ENCODE measurements at regions not wholly inside any gene's neighbourhood (a gene's known extent, or its start where the extent isn't known, plus 50 kb on each side); places are given as distances from the start of the nearest gene placed in this dataset.
"Not testable (repeated sequence)": the region's sequence is repeated elsewhere in the genome, so short reads cannot be mapped to it uniquely, and the experiment has no call there.

DNA sequence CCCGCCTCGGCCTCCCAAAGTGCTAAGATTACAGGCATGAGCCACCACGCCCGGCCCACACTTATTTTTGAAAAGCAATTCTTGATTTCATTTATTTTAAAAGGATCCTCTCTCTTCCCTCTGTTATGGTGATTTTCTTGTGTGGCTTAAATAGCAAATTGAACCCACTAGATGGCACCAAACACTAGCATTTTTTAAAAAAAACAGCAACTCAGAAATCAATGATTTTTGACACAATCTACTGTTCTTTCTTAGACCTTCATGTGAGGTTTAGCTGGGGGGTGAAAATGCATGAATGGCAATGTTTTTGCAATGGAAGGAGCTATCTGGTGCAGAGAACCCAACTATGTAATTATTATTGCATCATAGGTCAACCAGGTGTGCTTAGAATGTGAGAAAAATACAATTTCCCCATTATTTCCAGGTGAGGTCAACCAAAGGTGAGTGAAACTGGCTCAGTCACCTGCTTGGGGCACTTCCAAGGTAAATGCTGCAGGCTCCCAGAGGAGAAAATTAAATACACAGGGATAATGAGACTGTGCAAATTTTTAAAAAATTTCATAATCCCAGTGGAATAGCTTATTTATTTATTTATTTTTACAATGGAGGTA, 226.7 kb upstream of the PRKX start:
- Histone ChIP-seq H3K9me3 (ENCODE audit: control insufficient read depth, low read depth, low read length) (no peaks in the 10 kb centered on the region), H2AFZ (ENCODE audit: control insufficient read depth, low read length) (no peak overlapping the region), H3K9ac (ENCODE audit: control insufficient read depth, extremely low read depth, insufficient read depth, low read length) (no peak overlapping the region), H4K20me1 (ENCODE audit: control insufficient read depth, extremely low read depth, insufficient read depth, low read length) (no peaks in the 10 kb centered on the region), H3K79me2 (ENCODE audit: control insufficient read depth, insufficient read depth, low read length) (no peaks in the 10 kb centered on the region), H3K4me3 (ENCODE audit: control insufficient read depth in 2 of 3, extremely low read depth in 1 of 3, insufficient read depth in 2 of 3, low read depth in 1 of 3, low read length in 3 of 3) (no peak overlapping the region), H3K27me3 (ENCODE audit: control insufficient read depth, extremely low read depth, insufficient read depth, low read length) (no peaks in the 10 kb centered on the region), H3K4me2 (ENCODE audit: control insufficient read depth, extremely low read depth, insufficient read depth, low read depth, low read length) (no peak overlapping the region), H3K4me1 (ENCODE audit: control insufficient read depth, extremely low read depth, insufficient read depth, low read length) (no peaks in the 10 kb centered on the region), H3K36me3 (ENCODE audit: control insufficient read depth in 2 of 2, extremely low read depth in 1 of 2, insufficient read depth in 2 of 2, low read length in 2 of 2) (no peaks in the 10 kb centered on the region), H3K9me1 (ENCODE audit: control insufficient read depth, extremely low read depth, insufficient read depth, low read length) (no peaks in the 10 kb centered on the region), H3K27ac (ENCODE audit: control insufficient read depth, insufficient read depth, low read length) (no peak overlapping the region)
- DNase-seq (ENCODE audit: low read depth, low spot score) (no peak), FAIRE-seq (no peak)
- dilution Hi-C loops (cut with MboI; ENCODE audit: extremely low pct_ligation_motif_present, low sequenced_read_pairs) = no loop called here
- peak in 2 of 3 experiments; percentile 31 to 47 for TF ChIP-seq CTCF (optimal IDR thresholded peaks at IDR 0.05 in 1 of 3, IDR thresholded peaks at IDR 0.05 in 1 of 3, conservative IDR thresholded peaks at IDR 0.05 in 1 of 3; ENCODE audit: extremely low read depth in 1 of 3, insufficient read depth in 2 of 3, low read length in 3 of 3)
- TF ChIP-seq EZH2 (IDR thresholded peaks at IDR 0.05; ENCODE audit: low read length) = no peak

GRCh38 chrX:3938587-3938986, 225.1 kb upstream of the PRKX start:
- Histone ChIP-seq H3K36me3 (ENCODE audit: control insufficient read depth in 2 of 2, extremely low read depth in 1 of 2, insufficient read depth in 2 of 2, low read length in 2 of 2) (no peaks in the 10 kb centered on the region), H4K20me1 (ENCODE audit: control insufficient read depth, extremely low read depth, insufficient read depth, low read length) (no peaks in the 10 kb centered on the region), H3K27ac (ENCODE audit: control insufficient read depth, insufficient read depth, low read length) (no peak overlapping the region), H3K79me2 (ENCODE audit: control insufficient read depth, insufficient read depth, low read length) (no peaks in the 10 kb centered on the region), H3K9me3 (ENCODE audit: control insufficient read depth, low read depth, low read length) (no peaks in the 10 kb centered on the region), H2AFZ (ENCODE audit: control insufficient read depth, low read length) (no peak overlapping the region), H3K4me3 (ENCODE audit: control insufficient read depth in 2 of 3, extremely low read depth in 1 of 3, insufficient read depth in 2 of 3, low read depth in 1 of 3, low read length in 3 of 3) (no peak overlapping the region), H3K4me2 (ENCODE audit: control insufficient read depth, extremely low read depth, insufficient read depth, low read depth, low read length) (no peak overlapping the region), H3K9ac (ENCODE audit: control insufficient read depth, extremely low read depth, insufficient read depth, low read length) (no peak overlapping the region), H3K27me3 (ENCODE audit: control insufficient read depth, extremely low read depth, insufficient read depth, low read length) (no peaks in the 10 kb centered on the region), H3K4me1 (ENCODE audit: control insufficient read depth, extremely low read depth, insufficient read depth, low read length) (no peaks in the 10 kb centered on the region), H3K9me1 (ENCODE audit: control insufficient read depth, extremely low read depth, insufficient read depth, low read length) (no peaks in the 10 kb centered on the region)
- FAIRE-seq (no peak), DNase-seq (ENCODE audit: low read depth, low spot score) (no peak)
- TF ChIP-seq EZH2 (IDR thresholded peaks at IDR 0.05; ENCODE audit: low read length) (no peak), CTCF (optimal IDR thresholded peaks at IDR 0.05 in 1 of 3, IDR thresholded peaks at IDR 0.05 in 1 of 3, conservative IDR thresholded peaks at IDR 0.05 in 1 of 3; ENCODE audit: extremely low read depth in 1 of 3, insufficient read depth in 2 of 3, low read length in 3 of 3) (no peak)
- dilution Hi-C loops (cut with MboI; ENCODE audit: extremely low pct_ligation_motif_present, low sequenced_read_pairs) = no loop called here

- FAIRE-seq; H4K20me1 ChIP-seq (ENCODE audit: control insufficient read depth, extremely low read depth, insufficient read depth, low read length); H3K4me2 ChIP-seq (ENCODE audit: control insufficient read depth, extremely low read depth, insufficient read depth, low read depth, low read length); H3K9ac ChIP-seq (ENCODE audit: control insufficient read depth, extremely low read depth, insufficient read depth, low read length); H3K27ac ChIP-seq (ENCODE audit: control insufficient read depth, insufficient read depth, low read length); H3K4me3 ChIP-seq (ENCODE audit: control insufficient read depth in 2 of 3, extremely low read depth in 1 of 3, insufficient read depth in 2 of 3, low read depth in 1 of 3, low read length in 3 of 3); H3K9me1 ChIP-seq (ENCODE audit: control insufficient read depth, extremely low read depth, insufficient read depth, low read length); H3K4me1 ChIP-seq (ENCODE audit: control insufficient read depth, extremely low read depth, insufficient read depth, low read length); H3K9me3 ChIP-seq (ENCODE audit: control insufficient read depth, low read depth, low read length); H3K79me2 ChIP-seq (ENCODE audit: control insufficient read depth, insufficient read depth, low read length); dilution Hi-C loops (cut with MboI; ENCODE audit: extremely low pct_ligation_motif_present, low sequenced_read_pairs); H2AFZ ChIP-seq (ENCODE audit: control insufficient read depth, low read length); DNase-seq (ENCODE audit: low read depth, low spot score); H3K36me3 ChIP-seq (ENCODE audit: control insufficient read depth in 2 of 2, extremely low read depth in 1 of 2, insufficient read depth in 2 of 2, low read length in 2 of 2); H3K27me3 ChIP-seq (ENCODE audit: control insufficient read depth, extremely low read depth, insufficient read depth, low read length): not testable (repeated sequence)
Observed at GRCh38 chrX:3935196-3935595, 221.7 kb upstream of the PRKX start.

- H3K27ac ChIP-seq (ENCODE audit: control insufficient read depth, insufficient read depth, low read length); H3K79me2 ChIP-seq (ENCODE audit: control insufficient read depth, insufficient read depth, low read length); H3K4me2 ChIP-seq (ENCODE audit: control insufficient read depth, extremely low read depth, insufficient read depth, low read depth, low read length); DNase-seq (ENCODE audit: low read depth, low spot score); H2AFZ ChIP-seq (ENCODE audit: control insufficient read depth, low read length); H3K4me3 ChIP-seq (ENCODE audit: control insufficient read depth in 2 of 3, extremely low read depth in 1 of 3, insufficient read depth in 2 of 3, low read depth in 1 of 3, low read length in 3 of 3); FAIRE-seq; H3K9ac ChIP-seq (ENCODE audit: control insufficient read depth, extremely low read depth, insufficient read depth, low read length); H3K36me3 ChIP-seq (ENCODE audit: control insufficient read depth in 2 of 2, extremely low read depth in 1 of 2, insufficient read depth in 2 of 2, low read length in 2 of 2); H3K9me1 ChIP-seq (ENCODE audit: control insufficient read depth, extremely low read depth, insufficient read depth, low read length); H4K20me1 ChIP-seq (ENCODE audit: control insufficient read depth, extremely low read depth, insufficient read depth, low read length); dilution Hi-C loops (cut with MboI; ENCODE audit: extremely low pct_ligation_motif_present, low sequenced_read_pairs); H3K9me3 ChIP-seq (ENCODE audit: control insufficient read depth, low read depth, low read length); H3K27me3 ChIP-seq (ENCODE audit: control insufficient read depth, extremely low read depth, insufficient read depth, low read length); H3K4me1 ChIP-seq (ENCODE audit: control insufficient read depth, extremely low read depth, insufficient read depth, low read length): not testable (repeated sequence)
Observed at GRCh38 chrX:3920424-3921017, 207.1 kb upstream of the PRKX start.
